Activated CD4-positive, alpha-beta memory T cell treated with anti-CD3 and anti-CD28 coated beads, Interleukin-2, amount 10 ng/mL, durations not matched to agents 7 days and 5 days (primary cell): ENCODE measurements at regions not wholly inside any gene's neighbourhood (a gene's known extent, or its start where the extent isn't known, plus 50 kb on each side); places are given as distances from the start of the nearest gene placed in this dataset.

Experiments
- CTCF ChIA-PET: fragments of 350-600 bp; sonication (Branson Sonifier 250); formaldehyde crosslinking; loops from one replicate; lab custom pipeline; 2021; ENCODE audit warnings: antibody characterized with exemption, inconsistent platforms; lab: Charles Lee
- POLR2A ChIA-PET: fragments of 350-600 bp; sonication (Branson Sonifier 250); formaldehyde crosslinking; loops from one replicate; lab custom pipeline; 2021; ENCODE audit warnings: antibody characterized with exemption; lab: Charles Lee
- DNase-seq: peaks from one replicate; pipeline ENCODE4 v3.0.0-alpha.2; 2020
- H3K27ac Mint-ChIP-seq: one replicate; pipeline ENCODE4 v1.8.0; 2021; ENCODE audit warnings: mild to moderate bottlenecking, mixed read lengths
- H3K27me3 Mint-ChIP-seq: one replicate; pipeline ENCODE4 v1.8.0; 2021; ENCODE audit warnings: mixed read lengths
- H3K36me3 Mint-ChIP-seq: one replicate; pipeline ENCODE4 v1.8.0; 2021; ENCODE audit warnings: low read depth, mixed read lengths
- H3K4me1 Mint-ChIP-seq: one replicate; pipeline ENCODE4 v1.8.0; 2021; ENCODE audit warnings: mixed read lengths
- H3K4me3 Mint-ChIP-seq: one replicate; pipeline ENCODE4 v1.8.0; 2021; ENCODE audit warnings: mild to moderate bottlenecking, mixed read lengths
- H3K9me3 Mint-ChIP-seq: one replicate; pipeline ENCODE4 v1.8.0; 2021; ENCODE audit warnings: mixed read lengths

- CTCF ChIA-PET = no interaction called here
- no peak overlapping the region for H3K4me3 Mint-ChIP-seq
Measured at GRCh38 chr20:10842116-10842515, 168.3 kb upstream of the JAG1 start.

GRCh38 chr20:10843146-10843711 is 169.4 kb upstream of the JAG1 start:
- CTCF ChIA-PET = no interaction called here
- no peak for DNase-seq
- Mint-ChIP-seq H3K4me3 (no peak overlapping the region), H3K36me3 (no peaks in the 10 kb centered on the region), H3K4me1 (no peaks in the 10 kb centered on the region), H3K27me3 (no peaks in the 10 kb centered on the region), H3K9me3 (no peaks in the 10 kb centered on the region), H3K27ac (no peak overlapping the region)
- POLR2A ChIA-PET = no interaction called here

More at GRCh38 chr20:10842116-10842515, 168.3 kb upstream of the JAG1 start:
- Mint-ChIP-seq H3K9me3 (no peaks in the 10 kb centered on the region), H3K36me3 (no peaks in the 10 kb centered on the region), H3K4me1 (no peaks in the 10 kb centered on the region), H3K27ac (no peak overlapping the region), H3K27me3 (no peaks in the 10 kb centered on the region)
- DNase-seq = no peak
- POLR2A ChIA-PET = no interaction called here

- no peak for DNase-seq
- H3K27ac Mint-ChIP-seq = no peak overlapping the region
- H3K36me3 Mint-ChIP-seq = no peaks in the 10 kb centered on the region
- H3K27me3 Mint-ChIP-seq = no peaks in the 10 kb centered on the region
- POLR2A ChIA-PET = no interaction called here
- CTCF ChIA-PET = no interaction called here
- H3K4me1 Mint-ChIP-seq = no peaks in the 10 kb centered on the region
- H3K9me3 Mint-ChIP-seq = no peaks in the 10 kb centered on the region
- no peak overlapping the region for H3K4me3 Mint-ChIP-seq
Measured at GRCh38 chr20:10846766-10847165, 173.0 kb upstream of the JAG1 start.

- DNase-seq = no peak
- H3K36me3 Mint-ChIP-seq = no peaks in the 10 kb centered on the region
- H3K4me1 Mint-ChIP-seq = no peaks in the 10 kb centered on the region
- POLR2A ChIA-PET = no interaction called here
- H3K27me3 Mint-ChIP-seq = no peaks in the 10 kb centered on the region
- CTCF ChIA-PET = no interaction called here
- H3K27ac Mint-ChIP-seq = no peak overlapping the region
- no peak overlapping the region for H3K4me3 Mint-ChIP-seq
- H3K9me3 Mint-ChIP-seq = no peaks in the 10 kb centered on the region
Measured at GRCh38 chr20:10848810-10849370, 175.1 kb upstream of the JAG1 start.

- ChIA-PET POLR2A (no interaction called here), CTCF (no interaction called here)
- Mint-ChIP-seq H3K4me3 (no peak overlapping the region), H3K36me3 (no peaks in the 10 kb centered on the region), H3K4me1 (no peaks in the 10 kb centered on the region), H3K9me3 (peaks cover 2% of the 10 kb centered on the region), H3K27me3 (no peaks in the 10 kb centered on the region), H3K27ac (no peak overlapping the region)
- DNase-seq = no peak
Measured at GRCh38 chr20:10853176-10853575, 179.4 kb upstream of the JAG1 start.

- Mint-ChIP-seq H3K9me3 (peaks cover 2% of the 10 kb centered on the region), H3K27me3 (no peaks in the 10 kb centered on the region), H3K27ac (no peak overlapping the region), H3K4me1 (no peaks in the 10 kb centered on the region), H3K4me3 (no peak overlapping the region), H3K36me3 (no peaks in the 10 kb centered on the region)
- DNase-seq = no peak
- POLR2A ChIA-PET = no interaction called here
- CTCF ChIA-PET = interaction anchor here (0.7 kb wide), 1 partner anchor 40 kb away, joined by 3 read pairs; no protein-coding TSS in a partner anchor
Measured at GRCh38 chr20:10853731-10854130, 179.9 kb upstream of the JAG1 start.

- CTCF ChIA-PET = no interaction called here
- Mint-ChIP-seq H3K9me3 (peaks cover 2% of the 10 kb centered on the region), H3K36me3 (no peaks in the 10 kb centered on the region), H3K4me3 (no peak overlapping the region), H3K4me1 (no peaks in the 10 kb centered on the region), H3K27me3 (no peaks in the 10 kb centered on the region), H3K27ac (no peak overlapping the region)
- no peak for DNase-seq
- POLR2A ChIA-PET = no interaction called here
Measured at GRCh38 chr20:10854976-10855375, 181.2 kb upstream of the JAG1 start.

GRCh38 chr20:10855778-10856177 is 182.0 kb upstream of the JAG1 start:
- no peak for DNase-seq
- CTCF ChIA-PET = no interaction called here
- peaks cover 2% of the 10 kb centered on the region for H3K9me3 Mint-ChIP-seq
- H3K27ac Mint-ChIP-seq = no peak overlapping the region
- POLR2A ChIA-PET = no interaction called here
- H3K27me3 Mint-ChIP-seq = no peaks in the 10 kb centered on the region
- no peaks in the 10 kb centered on the region for H3K4me1 Mint-ChIP-seq
- H3K4me3 Mint-ChIP-seq = no peak overlapping the region
- no peaks in the 10 kb centered on the region for H3K36me3 Mint-ChIP-seq

GRCh38 chr20:10856237-10857015 is 182.6 kb upstream of the JAG1 start:
- no peak for DNase-seq
- CTCF ChIA-PET = no interaction called here
- Mint-ChIP-seq H3K9me3 (peaks cover 2% of the 10 kb centered on the region), H3K4me3 (no peak overlapping the region), H3K4me1 (no peaks in the 10 kb centered on the region), H3K27ac (no peak overlapping the region), H3K36me3 (no peaks in the 10 kb centered on the region), H3K27me3 (no peaks in the 10 kb centered on the region)
- POLR2A ChIA-PET = no interaction called here

- Mint-ChIP-seq H3K4me1 (no peaks in the 10 kb centered on the region), H3K27ac (no peak overlapping the region), H3K36me3 (no peaks in the 10 kb centered on the region), H3K4me3 (no peak overlapping the region), H3K9me3 (peaks cover 2% of the 10 kb centered on the region), H3K27me3 (no peaks in the 10 kb centered on the region)
- POLR2A ChIA-PET = no interaction called here
- DNase-seq = no peak
- CTCF ChIA-PET = no interaction called here
Measured at GRCh38 chr20:10857352-10858070, 183.7 kb upstream of the JAG1 start.

GRCh38 chr20:10861090-10861489 is 187.3 kb upstream of the JAG1 start:
- ChIA-PET POLR2A (no interaction called here), CTCF (no interaction called here)
- Mint-ChIP-seq H3K27me3 (no peaks in the 10 kb centered on the region), H3K4me3 (no peak overlapping the region), H3K36me3 (no peaks in the 10 kb centered on the region), H3K9me3 (no peaks in the 10 kb centered on the region), H3K4me1 (no peaks in the 10 kb centered on the region), H3K27ac (no peak overlapping the region)
- DNase-seq = no peak

GRCh38 chr20:10861619-10862018 is 187.8 kb upstream of the JAG1 start:
- no peak for DNase-seq
- H3K27me3 Mint-ChIP-seq = no peaks in the 10 kb centered on the region
- no peak overlapping the region for H3K4me3 Mint-ChIP-seq
- H3K4me1 Mint-ChIP-seq = no peaks in the 10 kb centered on the region
- no peaks in the 10 kb centered on the region for H3K36me3 Mint-ChIP-seq
- no peak overlapping the region for H3K27ac Mint-ChIP-seq
- H3K9me3 Mint-ChIP-seq = no peaks in the 10 kb centered on the region
- ChIA-PET POLR2A (no interaction called here), CTCF (no interaction called here)

GRCh38 chr20:10863337-10864060 is 189.7 kb upstream of the JAG1 start:
- Mint-ChIP-seq H3K4me3 (no peak overlapping the region), H3K4me1 (no peaks in the 10 kb centered on the region), H3K9me3 (no peaks in the 10 kb centered on the region), H3K36me3 (no peaks in the 10 kb centered on the region), H3K27me3 (no peaks in the 10 kb centered on the region), H3K27ac (no peak overlapping the region)
- CTCF ChIA-PET = no interaction called here
- no peak for DNase-seq
- POLR2A ChIA-PET = no interaction called here
